ENCODE measurements at regions not wholly inside any gene's neighbourhood (a gene's known extent, or its start where the extent isn't known, plus 50 kb on each side); places are given as distances from the start of the nearest gene placed in this dataset.

DNA sequence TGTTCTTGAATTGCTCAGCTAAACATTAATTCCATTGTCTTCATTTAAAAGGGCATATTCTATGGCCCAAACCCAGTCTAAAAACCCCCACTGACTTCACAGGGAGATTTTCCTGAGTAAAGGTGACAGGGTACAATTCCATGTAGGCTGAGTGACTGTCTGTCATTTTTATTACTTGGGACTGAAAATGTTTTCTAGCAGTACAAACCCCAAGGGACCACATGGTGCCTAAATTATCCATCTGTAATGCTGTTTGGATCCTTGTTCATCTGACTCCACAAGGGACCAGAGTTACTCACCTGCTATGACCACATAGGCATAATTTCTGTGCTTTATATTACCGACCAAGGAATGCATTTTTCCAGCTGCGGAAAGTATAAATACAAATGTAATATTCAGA lies 349.1 kb downstream of the ZNF608 start:
- Histone ChIP-seq H3K4me3 (ENCODE audit: low read length) (no peak overlapping the region), H3K27ac (ENCODE audit: low read length) (no peak overlapping the region), H3K36me3 (ENCODE audit: control insufficient read depth, insufficient read depth, low read length) (no peaks in the 10 kb centered on the region), H3K4me1 (ENCODE audit: control insufficient read depth, insufficient read depth, low read length) (peaks cover 3% of the 10 kb centered on the region), H3K27me3 (ENCODE audit: control insufficient read depth, insufficient read depth, low read length) (no peaks in the 10 kb centered on the region), H3K9me3 (replicated peaks; ENCODE audit: control insufficient read depth, low read depth, low read length) (no peaks in the 10 kb centered on the region)
- no peak for DNase-seq
- no CpG with 5 or more reads among the region's 2 CpGs for WGBS (ENCODE audit: insufficient coverage)

DNA sequence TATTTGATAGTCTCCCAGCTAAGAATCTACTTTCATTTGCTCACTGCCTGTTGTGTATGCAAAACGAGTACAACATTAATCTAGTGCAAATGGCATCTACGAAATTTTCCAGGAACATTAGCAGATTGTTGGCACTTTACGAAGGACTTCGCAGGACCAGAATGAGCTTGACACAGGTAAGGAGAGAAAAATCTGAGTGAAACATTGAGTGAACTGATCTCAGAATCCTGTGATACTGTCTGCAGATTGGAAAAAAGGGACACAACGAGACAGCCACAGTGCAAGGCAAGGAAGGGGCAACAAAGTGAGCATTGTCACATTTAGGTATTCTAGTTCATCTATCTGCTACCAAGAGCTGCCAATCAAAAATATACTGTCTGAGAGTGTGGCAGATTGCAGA lies 350.5 kb downstream of the ZNF608 start:
- DNase-seq, result no peak
- H3K9me3 ChIP-seq (replicated peaks; ENCODE audit: control insufficient read depth, low read depth, low read length), result no peaks in the 10 kb centered on the region
- no peaks in the 10 kb centered on the region for H3K36me3 ChIP-seq (ENCODE audit: control insufficient read depth, insufficient read depth, low read length)
- H3K27me3 ChIP-seq (ENCODE audit: control insufficient read depth, insufficient read depth, low read length), result no peaks in the 10 kb centered on the region
- H3K4me1 ChIP-seq (ENCODE audit: control insufficient read depth, insufficient read depth, low read length), result peaks cover 3% of the 10 kb centered on the region
- H3K27ac ChIP-seq (ENCODE audit: low read length), result no peak overlapping the region
- 87% methylated on average over 5 of the region's 5 CpGs for WGBS (ENCODE audit: insufficient coverage)
- no peak overlapping the region for H3K4me3 ChIP-seq (ENCODE audit: low read length)

DNA sequence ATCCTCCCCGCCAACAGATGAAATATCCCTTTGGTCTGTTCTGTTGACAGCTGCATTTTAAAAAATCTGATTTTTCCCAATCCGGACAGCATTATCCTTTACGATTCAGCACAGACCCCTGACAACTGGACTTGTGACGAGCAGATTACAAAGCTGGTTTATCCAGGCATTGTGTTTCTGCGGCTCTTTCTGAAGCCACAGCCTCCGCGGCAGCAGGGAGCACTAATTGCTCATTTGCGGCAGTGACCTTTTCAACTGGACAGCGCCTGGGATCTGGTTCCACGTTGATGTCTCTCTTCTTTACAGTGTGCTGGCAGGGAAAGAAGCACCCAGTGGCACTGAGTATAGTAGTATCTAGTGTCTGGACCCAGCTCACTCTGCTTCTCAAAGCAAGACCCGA lies 351.2 kb downstream of the ZNF608 start:
- Histone ChIP-seq H3K27me3 (ENCODE audit: control insufficient read depth, insufficient read depth, low read length) (no peaks in the 10 kb centered on the region), H3K4me3 (ENCODE audit: low read length) (no peak overlapping the region), H3K9me3 (replicated peaks; ENCODE audit: control insufficient read depth, low read depth, low read length) (peaks cover 6% of the 10 kb centered on the region), H3K27ac (ENCODE audit: low read length) (no peak overlapping the region), H3K4me1 (ENCODE audit: control insufficient read depth, insufficient read depth, low read length) (peaks cover 3% of the 10 kb centered on the region), H3K36me3 (ENCODE audit: control insufficient read depth, insufficient read depth, low read length) (no peaks in the 10 kb centered on the region)
- peak; percentile 41 for DNase-seq
- WGBS (ENCODE audit: insufficient coverage), result 46% methylated on average over 10 of the region's 11 CpGs

DNA sequence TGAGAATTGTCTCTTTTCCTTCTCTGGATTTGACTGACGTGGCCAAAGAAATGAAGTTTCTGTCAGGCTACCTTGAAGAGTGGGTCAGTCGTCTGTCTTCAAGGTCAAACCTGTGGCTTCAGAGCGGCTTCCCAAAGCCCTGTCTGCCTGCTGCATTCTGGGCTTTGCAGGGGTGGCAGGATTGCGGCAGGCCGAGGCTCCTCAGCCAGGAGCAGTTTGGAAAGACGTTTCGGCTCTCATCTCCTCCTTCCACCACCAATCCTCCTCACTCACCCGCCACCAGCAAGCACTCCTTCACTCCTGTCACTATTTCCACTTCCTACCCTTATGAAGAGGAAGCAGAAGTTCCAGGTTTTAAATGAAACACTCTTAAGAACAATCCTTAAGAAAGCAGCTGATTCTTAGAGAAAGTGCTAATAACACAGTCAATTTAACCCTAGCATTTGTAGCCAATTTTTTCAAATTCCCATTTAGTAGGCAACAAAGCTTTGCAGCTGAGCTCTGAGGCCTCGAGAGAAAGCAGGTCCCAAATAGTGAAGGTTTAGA lies 351.7 kb downstream of the ZNF608 start:
- H3K4me1 ChIP-seq (ENCODE audit: control insufficient read depth, insufficient read depth, low read length), result peaks cover 3% of the 10 kb centered on the region
- no peaks in the 10 kb centered on the region for H3K36me3 ChIP-seq (ENCODE audit: control insufficient read depth, insufficient read depth, low read length)
- H3K4me3 ChIP-seq (ENCODE audit: low read length), result no peak overlapping the region
- H3K9me3 ChIP-seq (replicated peaks; ENCODE audit: control insufficient read depth, low read depth, low read length), result peaks cover 11% of the 10 kb centered on the region
- H3K27me3 ChIP-seq (ENCODE audit: control insufficient read depth, insufficient read depth, low read length), result no peaks in the 10 kb centered on the region
- no peak overlapping the region for H3K27ac ChIP-seq (ENCODE audit: low read length)
- DNase-seq, result no peak
- 57% methylated on average over 8 of the region's 9 CpGs for WGBS (ENCODE audit: insufficient coverage)

GRCh38 chr5:124393584-124394379 lies 352.7 kb downstream of the ZNF608 start:
- H3K27ac ChIP-seq (ENCODE audit: low read length), result no peak overlapping the region
- 90% methylated on average over 2 of the region's 5 CpGs for WGBS (ENCODE audit: insufficient coverage)
- H3K36me3 ChIP-seq (ENCODE audit: control insufficient read depth, insufficient read depth, low read length), result no peaks in the 10 kb centered on the region
- no peak for DNase-seq
- H3K4me3 ChIP-seq (ENCODE audit: low read length), result no peak overlapping the region
- H3K9me3 ChIP-seq (replicated peaks; ENCODE audit: control insufficient read depth, low read depth, low read length), result peaks cover 14% of the 10 kb centered on the region
- H3K4me1 ChIP-seq (ENCODE audit: control insufficient read depth, insufficient read depth, low read length), result peaks cover 3% of the 10 kb centered on the region
- H3K27me3 ChIP-seq (ENCODE audit: control insufficient read depth, insufficient read depth, low read length), result no peaks in the 10 kb centered on the region

DNA sequence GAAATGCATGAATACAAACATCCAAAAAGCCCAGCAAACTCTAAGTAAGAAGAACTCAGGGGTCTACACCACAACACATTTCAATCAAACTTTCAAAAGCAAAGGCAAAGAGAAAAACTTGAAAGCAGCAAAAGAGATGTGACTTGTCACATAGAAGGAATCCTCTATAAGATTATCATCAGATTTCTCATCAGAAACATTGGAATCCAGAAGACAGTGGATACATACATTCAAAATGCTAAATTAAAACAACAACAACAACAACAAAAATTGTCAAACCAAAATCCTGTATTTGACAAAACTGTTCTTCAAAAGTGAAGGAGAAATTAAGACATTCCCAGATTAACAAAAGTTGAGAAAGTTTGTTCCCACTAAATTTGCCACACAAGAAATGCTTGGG lies 362.7 kb downstream of the ZNF608 start:
- Histone ChIP-seq H3K4me1 (ENCODE audit: control insufficient read depth, insufficient read depth, low read length) (no peaks in the 10 kb centered on the region), H3K27me3 (ENCODE audit: control insufficient read depth, insufficient read depth, low read length) (no peaks in the 10 kb centered on the region), H3K9me3 (replicated peaks; ENCODE audit: control insufficient read depth, low read depth, low read length) (peaks cover 9% of the 10 kb centered on the region), H3K27ac (ENCODE audit: low read length) (no peak overlapping the region), H3K4me3 (ENCODE audit: low read length) (no peak overlapping the region), H3K36me3 (ENCODE audit: control insufficient read depth, insufficient read depth, low read length) (no peaks in the 10 kb centered on the region)
- DNase-seq, result no peak

DNA sequence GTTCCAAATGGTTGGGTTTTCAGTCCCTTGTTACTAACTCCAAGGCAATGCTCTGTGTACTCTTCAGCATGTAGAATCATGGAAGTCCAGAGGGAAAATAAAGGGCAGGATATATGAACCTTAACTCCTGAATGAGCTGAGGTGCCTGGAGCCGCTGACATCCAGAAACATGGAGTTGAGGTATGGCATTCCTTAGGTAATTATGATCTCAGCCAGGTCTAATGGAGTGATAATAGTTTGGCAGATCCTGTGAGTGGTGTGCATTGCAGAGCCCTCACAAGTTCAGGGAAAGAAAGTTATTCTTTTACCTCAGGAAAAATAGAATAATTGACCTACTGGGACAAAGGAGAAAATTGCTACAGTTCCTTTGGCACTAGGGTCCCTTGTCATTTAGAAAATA lies 369.1 kb downstream of the ZNF608 start:
- H3K36me3 ChIP-seq (ENCODE audit: control insufficient read depth, insufficient read depth, low read length), result no peaks in the 10 kb centered on the region
- DNase-seq, result no peak
- 75% methylated on average over 1 of the region's 1 CpG for WGBS (ENCODE audit: insufficient coverage)

DNA sequence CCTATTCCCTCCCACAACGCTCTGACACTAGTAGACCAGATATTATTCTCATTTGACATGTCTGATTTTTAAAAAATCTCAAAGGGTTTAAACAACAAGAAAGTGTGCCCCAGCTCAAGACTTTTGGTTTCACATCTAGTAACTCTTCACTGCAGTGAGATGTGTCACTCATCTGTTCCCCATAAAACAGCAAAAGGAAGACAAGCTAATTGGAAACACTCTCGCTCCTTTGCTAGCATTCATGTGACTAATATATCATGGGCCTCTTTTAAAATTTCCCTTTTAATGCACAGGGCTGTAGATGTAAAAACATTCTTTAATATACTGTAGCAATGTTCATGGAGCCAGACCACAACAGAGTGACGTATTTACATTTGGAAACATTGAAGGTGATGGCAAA lies 372.6 kb downstream of the ZNF608 start:
- Histone ChIP-seq H3K27ac (ENCODE audit: low read length) (no peak overlapping the region), H3K4me1 (ENCODE audit: control insufficient read depth, insufficient read depth, low read length) (no peaks in the 10 kb centered on the region), H3K36me3 (ENCODE audit: control insufficient read depth, insufficient read depth, low read length) (no peaks in the 10 kb centered on the region), H3K4me3 (ENCODE audit: low read length) (no peak overlapping the region), H3K27me3 (ENCODE audit: control insufficient read depth, insufficient read depth, low read length) (no peaks in the 10 kb centered on the region), H3K9me3 (replicated peaks; ENCODE audit: control insufficient read depth, low read depth, low read length) (peaks cover 2% of the 10 kb centered on the region)
- no CpG with 5 or more reads among the region's 3 CpGs for WGBS (ENCODE audit: insufficient coverage)
- no peak for DNase-seq

More for the DNA sequence above, 369.1 kb downstream of the ZNF608 start:
- no peak overlapping the region for H3K4me3 ChIP-seq (ENCODE audit: low read length)
- no peaks in the 10 kb centered on the region for H3K27me3 ChIP-seq (ENCODE audit: control insufficient read depth, insufficient read depth, low read length)
- peaks cover 4% of the 10 kb centered on the region for H3K9me3 ChIP-seq (replicated peaks; ENCODE audit: control insufficient read depth, low read depth, low read length)
- no peak overlapping the region for H3K27ac ChIP-seq (ENCODE audit: low read length)
- no peaks in the 10 kb centered on the region for H3K4me1 ChIP-seq (ENCODE audit: control insufficient read depth, insufficient read depth, low read length)

DNA sequence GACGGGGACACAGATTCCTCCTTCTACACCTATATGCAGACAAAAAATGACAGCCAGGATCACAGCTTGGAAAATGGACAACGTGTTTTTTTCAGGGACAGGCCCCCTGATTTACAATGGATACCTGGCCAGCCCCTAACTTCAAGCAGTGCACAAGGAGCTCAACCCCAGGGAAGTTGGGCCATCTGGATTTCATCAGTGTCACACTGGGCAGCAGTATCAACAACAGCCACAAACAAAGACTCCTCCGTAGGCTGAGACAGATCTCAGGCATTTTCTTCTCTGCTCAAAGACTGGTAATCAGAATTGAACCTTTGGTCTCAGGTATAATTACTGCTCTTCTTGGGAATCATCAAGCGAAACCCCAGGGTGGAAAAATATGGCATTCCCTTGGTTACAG lies 374.0 kb downstream of the ZNF608 start:
- no peak overlapping the region for H3K27ac ChIP-seq (ENCODE audit: low read length)
- peaks cover 2% of the 10 kb centered on the region for H3K9me3 ChIP-seq (replicated peaks; ENCODE audit: control insufficient read depth, low read depth, low read length)
- no peak overlapping the region for H3K4me3 ChIP-seq (ENCODE audit: low read length)
- no peaks in the 10 kb centered on the region for H3K4me1 ChIP-seq (ENCODE audit: control insufficient read depth, insufficient read depth, low read length)
- DNase-seq, result no peak
- H3K27me3 ChIP-seq (ENCODE audit: control insufficient read depth, insufficient read depth, low read length), result no peaks in the 10 kb centered on the region
- 59% methylated on average over 2 of the region's 4 CpGs for WGBS (ENCODE audit: insufficient coverage)
- no peaks in the 10 kb centered on the region for H3K36me3 ChIP-seq (ENCODE audit: control insufficient read depth, insufficient read depth, low read length)

DNA sequence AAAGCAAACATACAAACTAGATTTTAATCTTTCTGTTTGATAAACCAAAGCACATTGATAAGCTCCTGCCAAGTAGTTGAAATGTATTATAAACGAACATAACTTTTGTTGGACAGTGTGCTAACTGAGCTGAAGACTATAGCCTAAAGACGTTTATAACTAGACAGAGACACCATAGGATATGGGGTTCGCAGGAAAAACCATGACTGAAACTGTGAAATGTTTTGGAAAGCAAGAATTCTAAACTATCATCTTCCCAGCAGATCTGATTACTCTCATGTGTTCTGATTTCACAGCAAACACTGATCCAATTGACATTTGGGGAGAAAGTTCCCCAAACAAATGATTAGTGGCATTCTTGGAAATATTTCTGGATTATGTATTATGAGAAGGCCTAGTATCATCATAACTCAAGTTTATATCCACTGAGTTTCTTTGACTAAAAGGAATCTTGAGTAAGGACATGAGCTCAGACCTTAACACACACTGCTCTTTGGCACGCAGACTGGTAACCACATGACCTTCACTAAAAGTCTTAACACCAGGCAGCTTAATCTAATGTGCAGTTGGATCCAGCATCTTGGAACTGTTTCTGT lies 375.2 kb downstream of the ZNF608 start:
- no peaks in the 10 kb centered on the region for H3K27me3 ChIP-seq (ENCODE audit: control insufficient read depth, insufficient read depth, low read length)
- no peak overlapping the region for H3K27ac ChIP-seq (ENCODE audit: low read length)
- DNase-seq, result peak; percentile 76

More for the DNA sequence above, 375.2 kb downstream of the ZNF608 start:
- WGBS (ENCODE audit: insufficient coverage), result 50% methylated on average over 1 of the region's 4 CpGs
- Histone ChIP-seq H3K4me1 (ENCODE audit: control insufficient read depth, insufficient read depth, low read length) (no peaks in the 10 kb centered on the region), H3K4me3 (ENCODE audit: low read length) (no peak overlapping the region), H3K36me3 (ENCODE audit: control insufficient read depth, insufficient read depth, low read length) (no peaks in the 10 kb centered on the region), H3K9me3 (replicated peaks; ENCODE audit: control insufficient read depth, low read depth, low read length) (peaks cover 2% of the 10 kb centered on the region)

All from muscle of leg (tissue), 3 donors.